SK-N-SH (cell line): ENCODE measurements at regions not wholly inside any gene's neighbourhood (a gene's known extent, or its start where the extent isn't known, plus 50 kb on each side); places are given as distances from the start of the nearest gene placed in this dataset.

Source experiments
- CTCF ChIA-PET: fragments of 300-600, 350-600 bp; formaldehyde crosslinking; extraction: SDS; loops from one replicate; lab custom pipeline; 2021; lab: Yijun Ruan, JAX
- POLR2A ChIA-PET: fragments of 350-600 bp; sonication (Branson Sonifier 250); formaldehyde crosslinking; extraction: SDS; loops from one replicate; lab custom pipeline; 2020; ENCODE audit warnings: antibody characterized with exemption, inconsistent platforms; lab: Yijun Ruan, JAX
- DNase-seq: peaks from one replicate; pipeline ENCODE4 v3.0.0; 2012
- H2AFZ ChIP-seq: fragments of 200-600 bp; sonication (generic); 2 replicates; pipeline ENCODE4 v1.8.1; 2016; ENCODE audit warnings: antibody characterized with exemption, mild to moderate bottlenecking, low read depth
- H3F3A ChIP-seq: fragments of 200-600 bp; sonication (generic); replicated peaks from 2 replicates; pipeline ENCODE3; 2016; ENCODE audit warnings: antibody characterized with exemption, mild to moderate bottlenecking; ENCODE audit not compliant: insufficient read depth
- H3K27ac ChIP-seq, 2 experiments: fragments of 200-500 bp in 1 of 2; fragments of 200-600 bp in 1 of 2; sonication (Bioruptor generic) in 1 of 2; sonication (generic), shearing (Covaris generic) in 1 of 2; 2 replicates each; pipeline versions ENCODE4 v1.5.1 to v1.6.1; 2014 to 2016; ENCODE audit warnings: low read depth in 2 of 2, inconsistent platforms in 1 of 2, low read length in 1 of 2, mild to moderate bottlenecking in 1 of 2, mixed read lengths in 1 of 2
- H3K27me3 ChIP-seq: fragments of 200-600 bp; sonication (generic), shearing (Covaris generic); 2 replicates; pipeline ENCODE4 v1.6.1; 2016; ENCODE audit warnings: mixed run types; ENCODE audit not compliant: insufficient read depth
- H3K36me3 ChIP-seq, 2 experiments: fragments of 200-500 bp in 1 of 2; fragments of 200-600 bp in 1 of 2; sonication (Bioruptor generic) in 1 of 2; sonication (generic) in 1 of 2; replicated peaks in 1 of 2; 2 replicates each; pipeline versions ENCODE3 to v1.5.1; 2014 to 2016; ENCODE audit warnings: low read length in 1 of 2, mild to moderate bottlenecking in 1 of 2; ENCODE audit not compliant: insufficient read depth in 2 of 2, control insufficient read depth in 1 of 2
- H3K4me1 ChIP-seq, 2 experiments: fragments of 200-500 bp in 1 of 2; fragments of 200-600 bp in 1 of 2; sonication (Bioruptor generic) in 1 of 2; sonication (generic), shearing (Covaris generic) in 1 of 2; 2 replicates each; pipeline versions ENCODE4 v1.5.1 to v1.6.1; 2014 to 2016; ENCODE audit warnings: low read depth in 1 of 2, low read length in 1 of 2, mixed run types in 1 of 2; ENCODE audit not compliant: insufficient read depth in 2 of 2, control insufficient read depth in 1 of 2
- H3K4me2 ChIP-seq: fragments of 200-600 bp; sonication (generic), shearing (Covaris generic); 2 replicates; pipeline ENCODE4 v1.6.1; 2017; ENCODE audit warnings: mixed run types
- H3K4me3 ChIP-seq, 2 experiments: fragments of 200-500 bp in 1 of 2; fragments of 200-600 bp in 1 of 2; sonication (Bioruptor generic) in 1 of 2; sonication (generic), shearing (Covaris generic) in 1 of 2; 2 replicates each; pipeline versions ENCODE4 v1.5.1 to v1.8.1; 2014 to 2016; ENCODE audit warnings: low read depth in 2 of 2, inconsistent platforms in 1 of 2, low read length in 1 of 2, mild to moderate bottlenecking in 1 of 2, mixed read lengths in 1 of 2, moderate library complexity in 1 of 2
- H3K79me2 ChIP-seq: fragments of 200-600 bp; sonication (generic); 2 replicates; pipeline ENCODE4 v1.8.1; 2017; ENCODE audit warnings: mild to moderate bottlenecking; ENCODE audit not compliant: insufficient read depth
- H3K9ac ChIP-seq: fragments of 200-600 bp; sonication (generic); 2 replicates; pipeline ENCODE4 v1.6.1; 2017; ENCODE audit warnings: mixed run types
- H3K9me2 ChIP-seq: fragments of 200-600 bp; sonication (generic); 2 replicates; pipeline ENCODE4 v1.6.1; 2017; ENCODE audit warnings: mixed run types
- H3K9me3 ChIP-seq: fragments of 200-600 bp; sonication (generic); 2 replicates; pipeline ENCODE4 v1.6.1; 2017; ENCODE audit warnings: mixed run types, mild to moderate bottlenecking, moderate library complexity
- H4K20me1 ChIP-seq: fragments of 200-600 bp; sonication (generic); 2 replicates; pipeline ENCODE4 v1.6.1; 2017; ENCODE audit warnings: mild to moderate bottlenecking, mixed run types; ENCODE audit not compliant: insufficient read depth
- CHD2 ChIP-seq: fragments of 150-350 bp; IDR thresholded peaks from 2 replicates; pipeline ENCODE4 v1.6.1; 2018; ENCODE audit warnings: low read length; ENCODE audit not compliant: partially characterized antibody
- CTCF ChIP-seq: fragments of 200-600 bp; sonication (generic); IDR thresholded peaks from 2 replicates; pipeline ENCODE4 v1.6.1; 2017; ENCODE audit warnings: antibody characterized with exemption, mild to moderate bottlenecking, moderate library complexity
- ELF1 ChIP-seq: IDR thresholded peaks from 2 replicates; pipeline ENCODE4 v1.4.0; 2012
- EZH2phosphoT487 ChIP-seq: fragments of 200-600 bp; sonication (generic); IDR thresholded peaks from 2 replicates; pipeline ENCODE4 v1.6.1; 2017; ENCODE audit warnings: low read depth, mixed run types, mild to moderate bottlenecking, antibody characterized with exemption, moderate library complexity, borderline replicate concordance
- FOSL2 ChIP-seq: IDR thresholded peaks from 2 replicates; pipeline ENCODE4 v1.4.0; 2012; ENCODE audit warnings: low read depth, mild to moderate bottlenecking, moderate library complexity, borderline replicate concordance
- FOXJ3 ChIP-seq: sonication (generic); formaldehyde crosslinking; IDR thresholded peaks from 2 replicates; pipeline ENCODE4 v1.5.1; 2020; ENCODE audit warnings: mild to moderate bottlenecking, missing genetic modification reagents
- GABPA ChIP-seq: IDR thresholded peaks from 2 replicates; pipeline ENCODE4 v1.4.0; 2012; ENCODE audit warnings: low read depth, mild to moderate bottlenecking
- GATA2 ChIP-seq: sonication (generic); formaldehyde crosslinking; IDR thresholded peaks from 2 replicates; pipeline ENCODE4 v1.5.0; 2020; ENCODE audit warnings: mild to moderate bottlenecking, missing genetic modification reagents
- MXI1 ChIP-seq: IDR thresholded peaks from 2 replicates; pipeline ENCODE4 v1.6.1; 2012; ENCODE audit warnings: mild to moderate bottlenecking, low read depth, low read length, improper control_type of control experiment
- RCOR1 ChIP-seq: fragments of 150-350 bp; IDR thresholded peaks from 2 replicates; pipeline ENCODE4 v1.6.1; 2017; ENCODE audit warnings: antibody characterized with exemption, low read length
- RFX5 ChIP-seq: IDR thresholded peaks from 2 replicates; pipeline ENCODE4 v1.6.1; 2012; ENCODE audit warnings: mild to moderate bottlenecking, improper control_type of control experiment, low read length
- SIN3A ChIP-seq: IDR thresholded peaks from 2 replicates; pipeline ENCODE4 v1.6.1; 2012; ENCODE audit warnings: low read depth, mild to moderate bottlenecking, low read length, moderate library complexity, borderline replicate concordance
- SMC3 ChIP-seq: IDR thresholded peaks from 2 replicates; pipeline ENCODE4 v1.6.1; 2012; ENCODE audit warnings: low read depth, low read length, improper control_type of control experiment
- YY1 ChIP-seq: IDR thresholded peaks from 2 replicates; pipeline ENCODE4 v1.4.0; 2012; ENCODE audit warnings: low read depth, mild to moderate bottlenecking
- ZBTB33 ChIP-seq: IDR thresholded peaks from 2 replicates; pipeline ENCODE4 v1.4.0; 2012; ENCODE audit warnings: low read depth, borderline replicate concordance
- WGBS: methylation state at CpG from one replicate; pipeline ENCODE4 v1.1.6; 2017; ENCODE audit warnings: low lambda C conversion rate; 5-methylcytosine and 5-hydroxymethylcytosine counted together

- no peaks in the 10 kb centered on the region for H4K20me1 ChIP-seq
- 2% methylated on average over 2 of the region's 2 CpGs for WGBS
- ChIA-PET CTCF (no interaction called here), POLR2A (no interaction called here)
- H3K9me2 ChIP-seq, result no peaks in the 10 kb centered on the region
- H3K36me3 ChIP-seq, result no peaks in the 10 kb centered on the region
- H3K4me3 ChIP-seq, result no peak overlapping the region
- H3K9me3 ChIP-seq, result peaks cover 4% of the 10 kb centered on the region; the same call in 1 of the 2 replicates
- no peaks in the 10 kb centered on the region for H3K27me3 ChIP-seq
- no peak for TF ChIP-seq MXI1
- TF ChIP-seq EZH2phosphoT487, result no peak
- TF ChIP-seq RCOR1, result no peak
- TF ChIP-seq ZBTB33, result no peak
- H3K9ac ChIP-seq, result no peak overlapping the region
- no peaks in the 10 kb centered on the region for H3K4me1 ChIP-seq
- no peak overlapping the region for H2AFZ ChIP-seq
- H3K27ac ChIP-seq, result no peak overlapping the region
- no peaks in the 10 kb centered on the region for H3K79me2 ChIP-seq
- H3K4me2 ChIP-seq, result no peak overlapping the region
- H3F3A ChIP-seq, result no peaks in the 10 kb centered on the region
- DNase-seq, result no peak
Observed at GRCh38 chr2:81835321-81836000, 1530.9 kb upstream of the LRRTM1 start.

GRCh38 chr2:81786811-81787210, 1482.3 kb upstream of the LRRTM1 start:
- no peak overlapping the region for H3K27ac ChIP-seq
- no peaks in the 10 kb centered on the region; the same call in 1 of the 2 replicates for H3K9me3 ChIP-seq
- H3K36me3 ChIP-seq, result no peaks in the 10 kb centered on the region
- TF ChIP-seq ELF1, result no peak
- no peak for TF ChIP-seq CTCF
- TF ChIP-seq GABPA, result no peak
- TF ChIP-seq SIN3A, result no peak
- TF ChIP-seq SMC3, result no peak
- TF ChIP-seq FOXJ3 (CRISPR knock-in tag), result no peak
- TF ChIP-seq EZH2phosphoT487, result no peak
- no peak for TF ChIP-seq FOSL2
- no peak for TF ChIP-seq YY1
- TF ChIP-seq MXI1, result no peak
- TF ChIP-seq RCOR1, result no peak
- no peak for TF ChIP-seq GATA2 (CRISPR knock-in tag)
- no peak for TF ChIP-seq CHD2
- no peak for TF ChIP-seq RFX5
- TF ChIP-seq, all 33 proteins: peak for 0
- no peaks in the 10 kb centered on the region for H3K9me2 ChIP-seq
- no peaks in the 10 kb centered on the region for H4K20me1 ChIP-seq
- no peaks in the 10 kb centered on the region for H3K4me1 ChIP-seq
- no peak for DNase-seq
- H2AFZ ChIP-seq, result no peak overlapping the region
- no peaks in the 10 kb centered on the region for H3K27me3 ChIP-seq
- no peak overlapping the region for H3K4me2 ChIP-seq
- no peaks in the 10 kb centered on the region for H3K79me2 ChIP-seq
- 1% methylated on average over 3 of the region's 3 CpGs for WGBS
- H3F3A ChIP-seq, result no peaks in the 10 kb centered on the region
- ChIA-PET CTCF (interaction anchor here (0.9 kb wide), 1 partner anchor 9 kb away, joined by 3 read pairs; no protein-coding TSS in a partner anchor), POLR2A (no interaction called here)
- H3K4me3 ChIP-seq, result no peak overlapping the region
- no peak overlapping the region for H3K9ac ChIP-seq
